Ishikawa (cell line): ENCODE measurements at regions not wholly inside any gene's neighbourhood (a gene's known extent, or its start where the extent isn't known, plus 50 kb on each side); places are given as distances from the start of the nearest gene placed in this dataset.
A peak's percentile ranks its signal among the peaks of the same experiment; 100 is the strongest.
"Not testable (repeated sequence)": the region's sequence is repeated elsewhere in the genome, so short reads cannot be mapped to it uniquely, and the experiment has no call there.

Source experiments
- CEBPB ChIP-seq: IDR thresholded peaks from 2 replicates; pipeline ENCODE4 v1.6.1; 2012
- CREB1 ChIP-seq: IDR thresholded peaks from 2 replicates; pipeline ENCODE4 v1.6.1; 2012; ENCODE audit warnings: low read depth
- EP300 ChIP-seq: IDR thresholded peaks from 2 replicates; pipeline ENCODE4 v1.6.1; 2012; ENCODE audit warnings: borderline replicate concordance
- FOXM1 ChIP-seq: IDR thresholded peaks from 2 replicates; pipeline ENCODE4 v1.6.1; 2012; ENCODE audit warnings: low read depth, borderline replicate concordance
- MAX ChIP-seq: IDR thresholded peaks from 2 replicates; pipeline ENCODE4 v1.6.1; 2012
- NFIC ChIP-seq: IDR thresholded peaks from 2 replicates; pipeline ENCODE4 v1.6.1; 2012
- RAD21 ChIP-seq: IDR thresholded peaks from 2 replicates; pipeline ENCODE4 v1.6.1; 2012; ENCODE audit warnings: low read depth
- TEAD4 ChIP-seq: IDR thresholded peaks from 2 replicates; pipeline ENCODE4 v1.6.1; 2012
- USF1 ChIP-seq: IDR thresholded peaks from 2 replicates; pipeline ENCODE4 v1.6.1; 2012
- YY1 ChIP-seq: IDR thresholded peaks from 2 replicates; pipeline ENCODE4 v1.6.1; 2012; ENCODE audit warnings: low read depth
- TF ChIP-seq, protein P1 (sequence below): IDR thresholded peaks from 2 replicates; pipeline ENCODE4 v1.6.1; 2012; ENCODE audit warnings: low read depth, mild to moderate bottlenecking

- TF ChIP-seq CEBPB, MAX, EP300, NFIC, USF1, TEAD4, FOXM1, YY1, CREB1: not testable (repeated sequence)
- TF ChIP-seq RAD21 = 0 out of 2 replicates have a peak, but pooled peaks have one; percentile 9
- TF ChIP-seq, protein P1, sequence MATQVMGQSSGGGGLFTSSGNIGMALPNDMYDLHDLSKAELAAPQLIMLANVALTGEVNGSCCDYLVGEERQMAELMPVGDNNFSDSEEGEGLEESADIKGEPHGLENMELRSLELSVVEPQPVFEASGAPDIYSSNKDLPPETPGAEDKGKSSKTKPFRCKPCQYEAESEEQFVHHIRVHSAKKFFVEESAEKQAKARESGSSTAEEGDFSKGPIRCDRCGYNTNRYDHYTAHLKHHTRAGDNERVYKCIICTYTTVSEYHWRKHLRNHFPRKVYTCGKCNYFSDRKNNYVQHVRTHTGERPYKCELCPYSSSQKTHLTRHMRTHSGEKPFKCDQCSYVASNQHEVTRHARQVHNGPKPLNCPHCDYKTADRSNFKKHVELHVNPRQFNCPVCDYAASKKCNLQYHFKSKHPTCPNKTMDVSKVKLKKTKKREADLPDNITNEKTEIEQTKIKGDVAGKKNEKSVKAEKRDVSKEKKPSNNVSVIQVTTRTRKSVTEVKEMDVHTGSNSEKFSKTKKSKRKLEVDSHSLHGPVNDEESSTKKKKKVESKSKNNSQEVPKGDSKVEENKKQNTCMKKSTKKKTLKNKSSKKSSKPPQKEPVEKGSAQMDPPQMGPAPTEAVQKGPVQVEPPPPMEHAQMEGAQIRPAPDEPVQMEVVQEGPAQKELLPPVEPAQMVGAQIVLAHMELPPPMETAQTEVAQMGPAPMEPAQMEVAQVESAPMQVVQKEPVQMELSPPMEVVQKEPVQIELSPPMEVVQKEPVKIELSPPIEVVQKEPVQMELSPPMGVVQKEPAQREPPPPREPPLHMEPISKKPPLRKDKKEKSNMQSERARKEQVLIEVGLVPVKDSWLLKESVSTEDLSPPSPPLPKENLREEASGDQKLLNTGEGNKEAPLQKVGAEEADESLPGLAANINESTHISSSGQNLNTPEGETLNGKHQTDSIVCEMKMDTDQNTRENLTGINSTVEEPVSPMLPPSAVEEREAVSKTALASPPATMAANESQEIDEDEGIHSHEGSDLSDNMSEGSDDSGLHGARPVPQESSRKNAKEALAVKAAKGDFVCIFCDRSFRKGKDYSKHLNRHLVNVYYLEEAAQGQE = not testable (repeated sequence)
Observed at GRCh38 chr22:10673065-10673464, 4854.9 kb upstream of the OR11H1 start.
